Omental fat pad (tissue), 3 donors: ENCODE measurements at regions not wholly inside any gene's neighbourhood (a gene's known extent, or its start where the extent isn't known, plus 50 kb on each side); places are given as distances from the start of the nearest gene placed in this dataset.
"Not testable (repeated sequence)": the region's sequence is repeated elsewhere in the genome, so short reads cannot be mapped to it uniquely, and the experiment has no call there.

ENCODE experiments used
- ATAC-seq: fragments of 150-250 bp; one replicate; pipeline ENCODE4 v1.9.1; 2016; ENCODE audit warnings: mild to moderate bottlenecking, moderate library complexity; ENCODE audit not compliant: low FRiP score
- DNase-seq: peaks from one replicate; pipeline ENCODE4 v3.0.0-alpha.2; 2019; ENCODE audit warnings: low spot score
- TF ChIP-seq, protein P1 (sequence below), 3 donors: fragments of 450-650 bp; IDR thresholded peaks; one replicate each; pipeline ENCODE4 v1.5.1; 2016 to 2017; ENCODE audit warnings: antibody characterized with exemption in 3 of 3, mild to moderate bottlenecking in 3 of 3, moderate library complexity in 2 of 3

DNA sequence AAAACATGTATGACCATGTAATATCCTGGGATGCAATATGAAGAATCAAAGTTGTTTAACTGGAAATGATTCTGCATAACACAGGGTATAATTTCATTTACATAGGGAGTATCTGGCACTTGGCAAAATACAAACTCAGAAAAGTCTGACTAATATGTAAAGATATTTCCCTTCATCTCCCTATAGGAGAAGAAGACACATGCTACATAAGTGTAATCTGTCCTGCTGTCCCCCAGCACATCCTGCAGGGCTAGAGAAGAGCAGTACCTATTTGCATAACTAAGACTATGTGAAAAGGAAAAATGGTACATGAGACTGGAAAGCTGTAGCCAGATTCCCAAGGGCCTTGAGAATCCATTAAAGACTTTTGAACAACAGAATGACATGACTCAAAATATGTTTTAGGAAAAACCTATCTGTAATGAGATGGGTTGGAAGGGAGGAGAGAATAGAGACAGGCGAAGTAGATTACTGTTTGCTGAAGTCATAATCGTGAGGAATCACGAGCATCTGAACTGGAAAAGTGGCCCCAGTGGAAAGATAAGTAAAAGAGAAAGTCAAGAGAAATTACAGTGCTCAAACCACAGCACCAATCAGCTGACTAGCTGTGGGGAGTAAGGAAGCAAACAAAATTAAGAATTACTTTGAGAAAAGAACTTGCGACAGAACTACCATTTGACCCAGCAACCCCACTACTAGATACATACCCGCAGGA is 155.1 kb upstream of the HMGA2 start:
- TF ChIP-seq, protein P1, sequence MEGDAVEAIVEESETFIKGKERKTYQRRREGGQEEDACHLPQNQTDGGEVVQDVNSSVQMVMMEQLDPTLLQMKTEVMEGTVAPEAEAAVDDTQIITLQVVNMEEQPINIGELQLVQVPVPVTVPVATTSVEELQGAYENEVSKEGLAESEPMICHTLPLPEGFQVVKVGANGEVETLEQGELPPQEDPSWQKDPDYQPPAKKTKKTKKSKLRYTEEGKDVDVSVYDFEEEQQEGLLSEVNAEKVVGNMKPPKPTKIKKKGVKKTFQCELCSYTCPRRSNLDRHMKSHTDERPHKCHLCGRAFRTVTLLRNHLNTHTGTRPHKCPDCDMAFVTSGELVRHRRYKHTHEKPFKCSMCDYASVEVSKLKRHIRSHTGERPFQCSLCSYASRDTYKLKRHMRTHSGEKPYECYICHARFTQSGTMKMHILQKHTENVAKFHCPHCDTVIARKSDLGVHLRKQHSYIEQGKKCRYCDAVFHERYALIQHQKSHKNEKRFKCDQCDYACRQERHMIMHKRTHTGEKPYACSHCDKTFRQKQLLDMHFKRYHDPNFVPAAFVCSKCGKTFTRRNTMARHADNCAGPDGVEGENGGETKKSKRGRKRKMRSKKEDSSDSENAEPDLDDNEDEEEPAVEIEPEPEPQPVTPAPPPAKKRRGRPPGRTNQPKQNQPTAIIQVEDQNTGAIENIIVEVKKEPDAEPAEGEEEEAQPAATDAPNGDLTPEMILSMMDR (IDR thresholded peaks at IDR 0.05) = no peak
- no peak for ATAC-seq

DNA sequence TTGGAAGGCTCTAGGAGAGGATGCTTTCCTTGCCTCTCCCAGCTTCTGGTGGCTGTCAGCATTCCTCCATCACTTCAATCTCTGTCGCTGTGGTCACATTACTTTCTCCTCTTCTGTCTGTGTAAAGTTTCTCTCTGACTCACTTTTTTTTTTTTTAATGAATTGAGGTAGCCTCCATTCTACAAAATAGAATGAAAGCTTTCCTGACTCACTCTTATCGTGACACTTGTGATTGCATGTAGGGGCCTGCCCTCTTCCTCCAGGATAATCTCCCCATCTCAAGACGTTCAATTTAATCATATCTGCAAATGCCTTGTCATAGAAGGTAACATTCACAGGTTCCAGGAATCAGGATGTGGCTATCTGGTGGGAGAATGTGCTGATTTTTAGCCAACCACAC is 153.5 kb upstream of the HMGA2 start:
- DNase-seq = no peak
- ATAC-seq = no peak
- TF ChIP-seq, protein P1 (IDR thresholded peaks at IDR 0.05) = no peak

More for the DNA sequence above, 155.1 kb upstream of the HMGA2 start:
- no peak for DNase-seq

DNA sequence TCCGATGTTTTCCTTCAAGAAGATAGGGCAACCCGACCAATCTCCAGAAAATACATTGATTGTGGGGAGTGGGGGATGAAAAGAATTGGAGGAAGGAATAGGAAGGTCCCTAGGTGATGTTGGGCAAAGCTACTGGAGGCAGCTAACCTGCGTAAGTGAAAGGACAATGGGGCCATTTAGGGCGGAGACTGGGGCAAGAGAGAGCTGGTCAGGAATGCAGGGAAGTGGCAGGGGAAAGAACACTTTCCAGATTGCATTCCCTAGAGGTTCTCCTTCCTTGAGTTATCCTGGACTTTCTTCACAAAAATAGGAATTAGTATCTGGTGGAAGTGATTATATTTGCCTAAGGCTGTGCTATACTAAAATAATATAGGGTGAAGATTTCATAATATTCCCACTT is 151.8 kb upstream of the HMGA2 start:
- TF ChIP-seq, protein P1 (IDR thresholded peaks at IDR 0.05) = no peak
- ATAC-seq (no peak), DNase-seq (no peak)

DNA sequence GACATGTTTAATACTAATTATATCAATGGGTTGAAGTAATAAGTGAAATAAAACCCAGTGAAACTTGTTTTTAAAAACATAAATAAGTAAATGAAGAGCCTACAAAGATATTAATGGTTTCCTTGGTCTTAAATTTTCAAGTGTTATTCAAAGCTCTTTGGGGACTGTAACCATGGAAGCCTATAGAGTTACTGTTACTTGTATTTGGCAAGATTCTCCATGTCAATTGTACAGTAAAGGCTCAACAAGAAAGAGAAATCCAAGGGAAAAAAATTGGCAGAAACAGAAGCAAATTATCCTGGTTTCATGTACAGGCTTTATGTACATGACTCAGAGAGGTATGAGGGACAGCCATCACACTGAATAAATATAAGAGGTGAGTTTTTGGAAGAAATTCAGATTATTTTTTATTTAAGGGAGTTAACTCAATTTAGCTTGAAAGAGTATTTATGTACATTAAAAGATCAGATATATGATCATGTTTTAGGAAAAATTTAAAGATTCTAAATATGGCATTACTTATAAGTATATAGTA is 151.1 kb upstream of the HMGA2 start:
- DNase-seq = no peak
- TF ChIP-seq, protein P1 (IDR thresholded peaks at IDR 0.05) = no peak

DNA sequence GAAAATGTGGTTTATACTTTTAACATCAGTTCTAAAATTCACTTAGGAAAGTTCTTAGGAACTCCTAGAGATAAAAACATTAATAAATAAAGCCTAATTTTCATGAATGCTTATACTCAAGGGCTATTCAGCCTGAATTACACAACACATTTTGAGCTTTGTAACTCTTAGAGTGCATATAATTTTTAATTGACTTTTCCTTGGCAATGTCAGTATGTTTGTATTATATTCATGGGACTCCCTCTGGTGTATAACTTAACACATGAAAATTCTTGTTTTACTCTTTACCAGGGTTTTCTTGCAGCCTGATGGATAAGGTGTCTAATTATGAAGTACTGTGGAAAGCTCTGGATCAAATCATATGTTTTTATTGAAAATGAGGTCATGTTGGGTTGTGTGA is 150.6 kb upstream of the HMGA2 start:
- no peak for DNase-seq
- ATAC-seq = no peak
- TF ChIP-seq, protein P1 (IDR thresholded peaks at IDR 0.05) = no peak

More for the DNA sequence above, 151.1 kb upstream of the HMGA2 start:
- ATAC-seq = no peak

DNA sequence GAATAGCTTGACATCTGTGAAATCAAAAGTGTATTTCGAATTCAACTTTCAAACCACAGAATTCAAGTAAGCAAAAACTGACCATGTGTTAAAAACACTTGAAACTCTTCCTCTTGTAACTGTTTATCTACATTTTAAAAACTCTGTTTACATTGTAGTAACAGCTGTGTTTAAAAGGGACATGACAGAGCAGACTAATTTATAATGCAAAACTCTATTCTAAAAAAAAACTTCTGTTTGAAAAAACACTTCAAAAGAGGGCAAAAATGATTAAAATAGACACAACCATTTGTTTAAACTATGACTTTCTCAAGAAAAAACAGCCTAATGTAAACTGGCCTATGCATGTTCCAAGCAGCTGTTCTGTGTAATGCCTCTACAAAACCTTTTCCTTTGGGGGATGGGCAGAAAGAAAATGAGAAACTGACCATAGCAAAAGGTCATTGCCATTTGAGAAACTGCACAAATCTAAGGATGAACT is 149.1 kb upstream of the HMGA2 start:
- TF ChIP-seq, protein P1 (IDR thresholded peaks at IDR 0.05) = no peak
- ATAC-seq (no peak), DNase-seq (no peak)

DNA sequence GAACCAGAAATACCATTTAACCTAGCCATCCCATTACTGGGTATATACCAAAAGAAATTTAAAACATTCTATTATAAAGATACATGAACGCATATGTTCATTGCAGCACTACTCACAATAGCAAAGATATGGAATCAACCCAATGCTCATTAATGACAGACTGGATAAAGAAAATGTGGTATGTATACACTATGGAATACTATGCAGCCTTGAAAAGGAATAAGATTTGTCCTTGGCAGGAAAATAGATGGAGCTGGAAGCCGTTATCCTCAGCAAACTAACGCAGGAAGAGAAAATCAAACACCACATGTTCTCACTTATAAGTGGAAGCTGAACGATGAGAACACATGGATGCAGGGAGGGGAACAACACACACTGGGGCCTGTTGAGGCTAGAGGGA is 146.1 kb upstream of the HMGA2 start:
- DNase-seq, ATAC-seq: not testable (repeated sequence)
